Liver (tissue), 8 donors: ENCODE measurements at regions not wholly inside any gene's neighbourhood (a gene's known extent, or its start where the extent isn't known, plus 50 kb on each side); places are given as distances from the start of the nearest gene placed in this dataset.

Experiments
- DNase-seq: peaks from one replicate; pipeline ENCODE4 v3.0.0-alpha.2; 2017; ENCODE audit warnings: low spot score
- H3K27ac ChIP-seq, 2 donors: one replicate each; pipeline ENCODE4 v1.7.0; 2013; ENCODE audit warnings: inconsistent platforms in 2 of 2, low read length in 2 of 2, control low read depth in 1 of 2, low read depth in 1 of 2, mild to moderate bottlenecking in 1 of 2
- H3K27me3 ChIP-seq, 4 donors: one replicate each; pipeline versions ENCODE4 v1.6.1 to v1.7.0; 2013; ENCODE audit warnings: low read length in 3 of 4, inconsistent platforms in 1 of 4, mild to moderate bottlenecking in 1 of 4, moderate library complexity in 1 of 4; ENCODE audit not compliant: control insufficient read depth in 4 of 4, insufficient read depth in 4 of 4
- H3K36me3 ChIP-seq, 4 donors: one replicate each; pipeline versions ENCODE4 v1.6.1 to v1.7.0; 2013; ENCODE audit warnings: low read length in 3 of 4, mild to moderate bottlenecking in 3 of 4, low read depth in 1 of 4, moderate library complexity in 1 of 4; ENCODE audit not compliant: control insufficient read depth in 4 of 4, insufficient read depth in 3 of 4
- H3K4me1 ChIP-seq, 4 donors: one replicate each; pipeline versions ENCODE4 v1.6.1 to v1.7.0; 2013; ENCODE audit warnings: low read length in 3 of 4, mild to moderate bottlenecking in 3 of 4, moderate library complexity in 1 of 4; ENCODE audit not compliant: control insufficient read depth in 4 of 4, insufficient read depth in 4 of 4
- H3K4me3 ChIP-seq, 3 donors: one replicate each; pipeline versions ENCODE4 v1.6.1 to v1.7.0; 2013; ENCODE audit warnings: low read length in 3 of 3, control low read depth in 1 of 3, low read depth in 1 of 3, mild to moderate bottlenecking in 1 of 3
- H3K9ac ChIP-seq, 2 donors: one replicate each; pipeline ENCODE4 v1.7.0; 2013; ENCODE audit warnings: low read length in 2 of 2, mild to moderate bottlenecking in 2 of 2, moderate library complexity in 2 of 2, control low read depth in 1 of 2, low read depth in 1 of 2
- H3K9me3 ChIP-seq, 4 donors: one replicate each; pipeline versions ENCODE4 v1.6.1 to v1.7.0; 2013; ENCODE audit warnings: low read length in 3 of 4; ENCODE audit not compliant: control insufficient read depth in 4 of 4
- ATF3 ChIP-seq: IDR thresholded peaks from 2 replicates; pipeline ENCODE4 v1.6.1; 2016; ENCODE audit warnings: antibody characterized with exemption
- CTCF ChIP-seq: fragments of 150-350 bp; IDR thresholded peaks from 2 replicates; pipeline ENCODE4 v1.5.1; 2017; ENCODE audit warnings: improper control_type of control experiment, low read depth, low read length; ENCODE audit not compliant: missing input control
- FOXA1 ChIP-seq: IDR thresholded peaks from 2 replicates; pipeline ENCODE4 v1.6.1; 2016; ENCODE audit warnings: antibody characterized with exemption
- FOXA2 ChIP-seq: IDR thresholded peaks from 2 replicates; pipeline ENCODE4 v1.6.1; 2016; ENCODE audit warnings: antibody characterized with exemption
- GABPA ChIP-seq, 2 donors: IDR thresholded peaks in 1 of 2; conservative IDR thresholded peaks in 1 of 2; 2 replicates each; pipeline ENCODE4 v1.6.1; 2016; ENCODE audit warnings: antibody characterized with exemption in 2 of 2, mild to moderate bottlenecking in 1 of 2, moderate library complexity in 1 of 2
- HNF4A ChIP-seq, 2 donors: conservative IDR thresholded peaks; 2 replicates each; pipeline ENCODE4 v1.6.1; 2016; ENCODE audit warnings: antibody characterized with exemption in 2 of 2, mild to moderate bottlenecking in 2 of 2
- HNF4G ChIP-seq: IDR thresholded peaks from 2 replicates; pipeline ENCODE4 v1.6.1; 2016; ENCODE audit warnings: antibody characterized with exemption
- JUND ChIP-seq, 2 donors: IDR thresholded peaks; 2 replicates each; pipeline ENCODE4 v1.6.1; 2016; ENCODE audit warnings: antibody characterized with exemption in 2 of 2
- MAX ChIP-seq: IDR thresholded peaks from 2 replicates; pipeline ENCODE4 v1.6.1; 2016; ENCODE audit warnings: antibody characterized with exemption
- NR2F2 ChIP-seq: IDR thresholded peaks from 2 replicates; pipeline ENCODE4 v1.6.1; 2016; ENCODE audit warnings: antibody characterized with exemption
- REST ChIP-seq: IDR thresholded peaks from 2 replicates; pipeline ENCODE4 v1.6.1; 2016; ENCODE audit warnings: antibody characterized with exemption, mild to moderate bottlenecking
- RXRA ChIP-seq, 2 donors: IDR thresholded peaks; 2 replicates each; pipeline ENCODE4 v1.6.1; 2017 to 2018; ENCODE audit warnings: antibody characterized with exemption in 2 of 2, mild to moderate bottlenecking in 1 of 2
- TAF1 ChIP-seq: conservative IDR thresholded peaks from 2 replicates; pipeline ENCODE4 v1.6.1; 2016; ENCODE audit warnings: antibody characterized with exemption, mild to moderate bottlenecking
- YY1 ChIP-seq: IDR thresholded peaks from 2 replicates; pipeline ENCODE4 v1.6.1; 2016; ENCODE audit warnings: antibody characterized with exemption, mild to moderate bottlenecking
- ZBTB33 ChIP-seq: IDR thresholded peaks from 2 replicates; pipeline ENCODE4 v1.6.1; 2016; ENCODE audit warnings: antibody characterized with exemption
- WGBS: extraction: QIAGEN DNeasy Blood & Tissue Kit; methylation state at CpG from one replicate; pipeline ENCODE4 v1.1.7; 2013; 5-methylcytosine and 5-hydroxymethylcytosine counted together
- donor health status: healthy.
- donor health status: healthy.
- donor health status: healthy.
- donor health status: healthy.
- donor health status: healthy.

- Histone ChIP-seq H3K36me3 (no peaks in the 10 kb centered on the region), H3K27me3 (no peaks in the 10 kb centered on the region), H3K27ac (no peak overlapping the region), H3K9ac (no peak overlapping the region), H3K4me1 (no peaks in the 10 kb centered on the region), H3K9me3 (peaks cover 0 to 2% (median 0%) of the 10 kb centered on the region in 4 donors), H3K4me3 (no peak overlapping the region)
- DNase-seq: no peak
- no peak for TF ChIP-seq TAF1
- TF ChIP-seq CTCF: no peak
- TF ChIP-seq ZBTB33: no peak
- no peak for TF ChIP-seq FOXA2
- no peak for TF ChIP-seq HNF4A (conservative IDR thresholded peaks at IDR 0.05)
- WGBS: 73% methylated on average over 11 of the region's 11 CpGs
Observed at GRCh38 chr5:3049261-3049660, 297.8 kb upstream of the IRX2 start.

- no peak for TF ChIP-seq MAX
- TF ChIP-seq HNF4A (conservative IDR thresholded peaks at IDR 0.05): no peak
- TF ChIP-seq FOXA1: no peak
- TF ChIP-seq TAF1: no peak
- TF ChIP-seq HNF4G: no peak
- TF ChIP-seq RXRA (IDR thresholded peaks at IDR 0.05): no peak
- no peak for TF ChIP-seq NR2F2
- TF ChIP-seq JUND (IDR thresholded peaks at IDR 0.05): no peak
- TF ChIP-seq FOXA2: no peak
- no peak for TF ChIP-seq ATF3
- H3K4me3 ChIP-seq: no peak overlapping the region
- no peak overlapping the region for H3K27ac ChIP-seq
- DNase-seq: no peak
- H3K27me3 ChIP-seq: no peaks in the 10 kb centered on the region
- no peaks in the 10 kb centered on the region for H3K4me1 ChIP-seq
- H3K36me3 ChIP-seq: no peaks in the 10 kb centered on the region
- 87% methylated on average over 8 of the region's 8 CpGs for WGBS
- H3K9ac ChIP-seq: no peak overlapping the region
- H3K9me3 ChIP-seq: peaks cover 0 to 3% (median 0%) of the 10 kb centered on the region in 4 donors
Observed at GRCh38 chr5:3047212-3047774, 295.8 kb upstream of the IRX2 start.

GRCh38 chr5:3043600-3043999 lies 292.1 kb upstream of the IRX2 start:
- H3K9me3 ChIP-seq: peaks cover 0 to 4% (median 0%) of the 10 kb centered on the region in 4 donors
- DNase-seq: no peak
- H3K36me3 ChIP-seq: no peaks in the 10 kb centered on the region
- H3K4me1 ChIP-seq: no peaks in the 10 kb centered on the region
- TF ChIP-seq YY1 (no peak), REST (no peak), GABPA (IDR thresholded peaks at IDR 0.05 in 1 of 2, conservative IDR thresholded peaks at IDR 0.05 in 1 of 2) (no peak), CTCF (no peak)
- no peak overlapping the region for H3K27ac ChIP-seq
- H3K9ac ChIP-seq: no peak overlapping the region
- H3K27me3 ChIP-seq: no peaks in the 10 kb centered on the region
- no peak overlapping the region for H3K4me3 ChIP-seq
